Neuronal stem cell (in vitro differentiated cells): ENCODE measurements at regions not wholly inside any gene's neighbourhood (a gene's known extent, or its start where the extent isn't known, plus 50 kb on each side); places are given as distances from the start of the nearest gene placed in this dataset.

Source experiments
- DNase-seq: peaks from one replicate; pipeline ENCODE4 v3.0.0-alpha.2; 2013; ENCODE audit warnings: low spot score
- H2AFZ ChIP-seq: one replicate; pipeline ENCODE4 v1.6.1; 2013; ENCODE audit warnings: mild to moderate bottlenecking, low read length, inconsistent platforms
- H2AK5ac ChIP-seq: 2 replicates; pipeline ENCODE4 v1.6.1; 2013; ENCODE audit warnings: low read depth, mild to moderate bottlenecking, inconsistent platforms, low read length, moderate library complexity, mixed read lengths
- H2BK120ac ChIP-seq: 2 replicates; pipeline ENCODE4 v1.6.1; 2013; ENCODE audit warnings: low read depth, mild to moderate bottlenecking, inconsistent platforms, low read length, moderate library complexity, mixed read lengths
- H2BK12ac ChIP-seq: one replicate; pipeline ENCODE4 v1.6.1; 2013; ENCODE audit warnings: low read length, inconsistent platforms
- H2BK15ac ChIP-seq: 2 replicates; pipeline ENCODE4 v1.6.1; 2013; ENCODE audit warnings: mild to moderate bottlenecking, low read length, inconsistent platforms, mixed read lengths
- H2BK5ac ChIP-seq: one replicate; pipeline ENCODE4 v1.6.1; 2013; ENCODE audit warnings: inconsistent platforms, mild to moderate bottlenecking, low read length, moderate library complexity
- H3K14ac ChIP-seq: one replicate; pipeline ENCODE4 v1.6.1; 2013; ENCODE audit warnings: low read length, inconsistent platforms
- H3K18ac ChIP-seq: 2 replicates; pipeline ENCODE4 v1.6.1; 2013; ENCODE audit warnings: low read length, inconsistent platforms
- H3K23ac ChIP-seq: 2 replicates; pipeline ENCODE4 v1.6.1; 2013; ENCODE audit warnings: low read depth, mild to moderate bottlenecking, mixed read lengths, low read length, inconsistent platforms; ENCODE audit not compliant: poor library complexity
- H3K27ac ChIP-seq: replicated peaks from 3 replicates; pipeline ENCODE4 v1.5.1; 2013; ENCODE audit warnings: low read length, inconsistent platforms
- H3K27me3 ChIP-seq, 3 experiments: 2 replicates each; pipeline ENCODE4 v1.6.1; 2013; ENCODE audit warnings: low read length in 3 of 3, mild to moderate bottlenecking in 2 of 3, inconsistent platforms in 1 of 3, low read depth in 1 of 3, mixed read lengths in 1 of 3, moderate library complexity in 1 of 3; ENCODE audit not compliant: control insufficient read depth in 3 of 3, insufficient read depth in 3 of 3
- H3K36me3 ChIP-seq, 2 donors: replicated peaks in 1 of 2; 2 replicates each; pipeline ENCODE4 v1.6.1; 2013; ENCODE audit warnings: low read length in 2 of 2; ENCODE audit not compliant: control insufficient read depth in 2 of 2, insufficient read depth in 2 of 2
- H3K4ac ChIP-seq: 2 replicates; pipeline ENCODE4 v1.6.1; 2013; ENCODE audit warnings: inconsistent platforms, mild to moderate bottlenecking, low read length, moderate library complexity
- H3K4me1 ChIP-seq, 2 donors: 1 replicate in 1 of 2; 2 replicates in 1 of 2; pipeline ENCODE4 v1.6.1; 2013; ENCODE audit warnings: low read length in 2 of 2, low read depth in 1 of 2; ENCODE audit not compliant: control insufficient read depth in 2 of 2, insufficient read depth in 1 of 2
- H3K4me2 ChIP-seq: one replicate; pipeline ENCODE4 v1.6.1; 2013; ENCODE audit warnings: mild to moderate bottlenecking, low read length, inconsistent platforms; ENCODE audit not compliant: insufficient read depth, poor library complexity, severe bottlenecking
- H3K4me3 ChIP-seq, 2 donors: 2 replicates each; pipeline ENCODE4 v1.5.1; 2013; ENCODE audit warnings: low read length in 2 of 2, mild to moderate bottlenecking in 2 of 2, inconsistent platforms in 1 of 2, moderate library complexity in 1 of 2
- H3K79me1 ChIP-seq: one replicate; pipeline ENCODE4 v1.6.1; 2013; ENCODE audit warnings: low read depth, mild to moderate bottlenecking, inconsistent platforms, low read length, moderate library complexity
- H3K9ac ChIP-seq: one replicate; pipeline ENCODE4 v1.6.1; 2013; ENCODE audit warnings: mild to moderate bottlenecking, low read depth, low read length, inconsistent platforms; ENCODE audit not compliant: poor library complexity
- H3K9me3 ChIP-seq, 2 donors: replicated peaks in 1 of 2; 2 replicates each; pipeline versions ENCODE3 to v1.6.1; 2013; ENCODE audit warnings: low read length in 2 of 2, mild to moderate bottlenecking in 2 of 2, inconsistent platforms in 1 of 2, low read depth in 1 of 2, mixed read lengths in 1 of 2, moderate library complexity in 1 of 2; ENCODE audit not compliant: control insufficient read depth in 2 of 2, insufficient read depth in 1 of 2
- H4K8ac ChIP-seq: one replicate; pipeline ENCODE4 v1.6.1; 2013; ENCODE audit warnings: low read depth, mild to moderate bottlenecking, inconsistent platforms, low read length, moderate library complexity
- H4K91ac ChIP-seq: one replicate; pipeline ENCODE4 v1.6.1; 2013; ENCODE audit warnings: low read length, low read depth, mild to moderate bottlenecking, inconsistent platforms; ENCODE audit not compliant: poor library complexity
- WGBS, 2 donors: extraction: QIAGEN DNeasy Blood & Tissue Kit; methylation state at CpG; one replicate each; pipeline ENCODE4 v1.1.7; 2013; ENCODE audit warnings: missing lambda C conversion rate in 2 of 2, mixed read lengths in 1 of 2; ENCODE audit not compliant: insufficient read length in 2 of 2, insufficient replicate concordance in 1 of 2; ENCODE audit errors: extremely low coverage in 2 of 2; 5-methylcytosine and 5-hydroxymethylcytosine counted together

DNA sequence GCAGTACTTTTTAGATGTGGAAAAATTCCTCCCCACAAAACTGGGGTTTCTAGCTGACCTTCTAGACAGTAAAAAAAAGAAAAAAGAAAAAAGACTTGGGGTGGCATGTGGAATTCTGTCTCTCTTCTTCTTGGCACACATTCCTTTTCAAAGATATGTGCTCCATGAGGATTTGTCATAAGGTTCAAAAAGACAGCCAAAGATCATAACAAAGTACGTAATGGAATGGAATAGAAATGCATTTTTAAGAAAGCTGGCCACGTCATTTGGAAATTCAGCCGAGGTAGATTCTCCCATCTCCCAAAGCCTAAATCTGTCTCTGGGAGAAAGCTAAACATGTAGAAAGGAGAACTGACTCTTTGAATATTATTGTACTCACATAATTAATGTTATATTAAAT, 381.3 kb upstream of the NFE2L3 start:
- H3K4ac ChIP-seq, result no peak overlapping the region
- H2BK5ac ChIP-seq, result no peak overlapping the region
- DNase-seq, result no peak
- H3K9ac ChIP-seq, result no peak overlapping the region
- no peak overlapping the region for H4K8ac ChIP-seq
- H2BK15ac ChIP-seq, result no peak overlapping the region
- no peaks in the 10 kb centered on the region for H3K4me1 ChIP-seq
- H3K14ac ChIP-seq, result no peak overlapping the region
- no CpG with 5 or more reads among the region's 3 CpGs for WGBS, 2 donors
- H2AFZ ChIP-seq, result no peak overlapping the region
- no peak overlapping the region for H3K4me3 ChIP-seq
- no peak overlapping the region for H4K91ac ChIP-seq
- no peaks in the 10 kb centered on the region for H3K36me3 ChIP-seq
- no peak overlapping the region for H3K18ac ChIP-seq
- H3K27me3 ChIP-seq, result no peaks in the 10 kb centered on the region
- H3K4me2 ChIP-seq, result no peak overlapping the region
- H2AK5ac ChIP-seq, result no peak overlapping the region
- H3K79me1 ChIP-seq, result no peaks in the 10 kb centered on the region
- H2BK120ac ChIP-seq, result no peak overlapping the region
- H3K23ac ChIP-seq, result no peak overlapping the region
- H3K9me3 ChIP-seq, result no peaks in the 10 kb centered on the region
- no peak overlapping the region for H2BK12ac ChIP-seq
- H3K27ac ChIP-seq, result no peak overlapping the region

DNA sequence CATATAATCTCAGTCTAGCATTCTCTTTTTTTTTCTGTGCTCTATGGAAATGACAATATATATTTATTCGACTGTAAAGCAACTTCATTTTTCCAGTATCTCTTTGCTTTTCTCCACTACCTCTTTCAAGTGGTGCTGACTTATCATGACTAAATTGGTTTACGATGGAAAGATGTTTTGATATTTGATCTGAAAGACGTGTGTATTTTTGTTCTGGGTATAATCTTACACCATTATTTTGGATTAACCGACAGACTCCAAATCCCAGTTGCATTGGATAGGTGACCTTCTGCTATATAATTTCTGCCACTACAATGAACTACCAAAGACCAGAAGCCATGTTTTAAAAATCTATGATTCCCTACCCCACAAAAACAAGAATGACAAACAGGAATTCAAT, 380.5 kb upstream of the NFE2L3 start:
- H3K14ac ChIP-seq, result no peak overlapping the region
- no CpG with 5 or more reads among the region's 4 CpGs for WGBS, 2 donors
- H2BK120ac ChIP-seq, result no peak overlapping the region
- no peak overlapping the region for H4K91ac ChIP-seq
- H2BK12ac ChIP-seq, result no peak overlapping the region
- H2AK5ac ChIP-seq, result no peak overlapping the region
- no peak overlapping the region for H3K18ac ChIP-seq
- H3K4me1 ChIP-seq, result no peaks in the 10 kb centered on the region
- H3K36me3 ChIP-seq, result no peaks in the 10 kb centered on the region
- no peak overlapping the region for H2BK5ac ChIP-seq
- no peak overlapping the region for H3K4me3 ChIP-seq
- H3K4me2 ChIP-seq, result no peak overlapping the region
- H3K79me1 ChIP-seq, result no peaks in the 10 kb centered on the region
- no peak overlapping the region for H3K9ac ChIP-seq
- no peaks in the 10 kb centered on the region for H3K9me3 ChIP-seq
- H3K23ac ChIP-seq, result no peak overlapping the region
- no peaks in the 10 kb centered on the region for H3K27me3 ChIP-seq
- no peak overlapping the region for H2AFZ ChIP-seq
- H3K4ac ChIP-seq, result no peak overlapping the region
- H3K27ac ChIP-seq, result no peak overlapping the region
- DNase-seq, result no peak
- no peak overlapping the region for H2BK15ac ChIP-seq
- no peak overlapping the region for H4K8ac ChIP-seq

DNA sequence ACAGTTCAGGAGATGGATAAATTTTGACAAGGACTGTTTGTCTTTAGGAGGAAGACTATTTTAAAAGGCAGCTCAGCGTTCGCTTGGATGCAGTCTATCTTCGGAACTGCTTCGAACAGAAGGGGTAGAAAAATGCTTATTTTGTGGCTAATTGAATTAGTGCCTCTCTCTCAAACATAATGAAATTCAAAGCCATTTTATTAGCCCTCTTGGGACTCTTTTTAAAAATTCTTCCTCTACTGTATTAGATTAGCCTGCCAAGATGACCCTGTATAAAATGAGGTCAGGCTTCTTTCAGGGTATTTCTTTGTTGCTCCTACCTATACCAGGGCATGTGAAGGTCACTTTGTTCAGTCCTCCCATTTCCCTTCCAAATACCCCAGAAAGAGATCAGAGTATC, 379.2 kb upstream of the NFE2L3 start:
- no peaks in the 10 kb centered on the region for H3K27me3 ChIP-seq
- WGBS, 2 donors, result no CpG with 5 or more reads among the region's 4 CpGs
- H3K9ac ChIP-seq, result no peak overlapping the region
- H4K8ac ChIP-seq, result no peak overlapping the region
- H2BK5ac ChIP-seq, result no peak overlapping the region
- no peak overlapping the region for H2BK15ac ChIP-seq
- H3K23ac ChIP-seq, result no peak overlapping the region
- no peak overlapping the region for H3K18ac ChIP-seq
- no peaks in the 10 kb centered on the region for H3K79me1 ChIP-seq
- no peak overlapping the region for H3K27ac ChIP-seq
- no peak overlapping the region for H3K4me2 ChIP-seq
- no peak overlapping the region for H2AFZ ChIP-seq
- H2BK12ac ChIP-seq, result no peak overlapping the region
- no peaks in the 10 kb centered on the region for H3K36me3 ChIP-seq
- no peak for DNase-seq
- no peak overlapping the region for H3K4ac ChIP-seq
- no peak overlapping the region for H3K14ac ChIP-seq
- no peak overlapping the region for H2BK120ac ChIP-seq
- no peaks in the 10 kb centered on the region for H3K9me3 ChIP-seq
- H4K91ac ChIP-seq, result no peak overlapping the region
- no peak overlapping the region for H2AK5ac ChIP-seq
- H3K4me3 ChIP-seq, result no peak overlapping the region
- peaks cover 0 to 2% of the 10 kb centered on the region in 2 donors for H3K4me1 ChIP-seq

DNA sequence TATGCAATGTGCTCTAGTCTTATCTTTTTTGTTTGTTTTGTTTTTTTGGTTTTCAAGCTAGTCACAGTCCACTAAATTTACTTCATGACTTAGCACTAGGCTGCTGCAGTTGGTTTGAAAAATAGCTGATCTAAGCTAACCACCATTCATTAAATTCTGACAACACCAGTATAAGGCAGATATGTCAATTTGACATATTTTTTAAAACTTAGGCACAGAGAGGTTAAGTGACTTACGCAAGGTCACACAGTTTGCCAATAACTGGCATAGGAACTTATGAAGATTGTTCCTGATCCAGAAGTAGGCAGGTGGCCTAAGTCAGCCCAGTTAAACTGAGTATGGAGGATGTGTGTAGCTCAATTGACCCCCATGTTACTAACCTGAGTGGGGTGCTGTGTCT, 377.3 kb upstream of the NFE2L3 start:
- no peak overlapping the region for H4K8ac ChIP-seq
- H2BK5ac ChIP-seq, result no peak overlapping the region
- no peak overlapping the region for H3K18ac ChIP-seq
- no peak overlapping the region for H4K91ac ChIP-seq
- no peak overlapping the region for H2BK15ac ChIP-seq
- H3K4me3 ChIP-seq, result no peak overlapping the region
- no peak overlapping the region for H2BK12ac ChIP-seq
- no peak overlapping the region for H3K27ac ChIP-seq
- H3K9ac ChIP-seq, result no peak overlapping the region
- H2BK120ac ChIP-seq, result no peak overlapping the region
- DNase-seq, result no peak
- no peaks in the 10 kb centered on the region for H3K79me1 ChIP-seq
- no peak overlapping the region for H3K4me2 ChIP-seq
- no peak overlapping the region for H2AK5ac ChIP-seq
- no peak overlapping the region for H3K23ac ChIP-seq
- no peak overlapping the region for H2AFZ ChIP-seq
- no peak overlapping the region for H3K4ac ChIP-seq
- peaks cover 0 to 7% of the 10 kb centered on the region in 2 donors for H3K4me1 ChIP-seq
- WGBS, 2 donors, result no CpG with 5 or more reads among the region's 1 CpG
- no peaks in the 10 kb centered on the region for H3K27me3 ChIP-seq
- H3K36me3 ChIP-seq, result no peaks in the 10 kb centered on the region
- no peaks in the 10 kb centered on the region for H3K9me3 ChIP-seq
- H3K14ac ChIP-seq, result no peak overlapping the region
